ENCODE measurements at regions not wholly inside any gene's neighbourhood (a gene's known extent, or its start where the extent isn't known, plus 50 kb on each side); places are given as distances from the start of the nearest gene placed in this dataset.
"Not testable (repeated sequence)": the region's sequence is repeated elsewhere in the genome, so short reads cannot be mapped to it uniquely, and the experiment has no call there.

GRCh38 chr19:27865927-27866777, 1346.8 kb downstream of the UQCRFS1 start:
- DNase-seq (ENCODE audit: low read depth): no peak
- TF ChIP-seq, protein P1, sequence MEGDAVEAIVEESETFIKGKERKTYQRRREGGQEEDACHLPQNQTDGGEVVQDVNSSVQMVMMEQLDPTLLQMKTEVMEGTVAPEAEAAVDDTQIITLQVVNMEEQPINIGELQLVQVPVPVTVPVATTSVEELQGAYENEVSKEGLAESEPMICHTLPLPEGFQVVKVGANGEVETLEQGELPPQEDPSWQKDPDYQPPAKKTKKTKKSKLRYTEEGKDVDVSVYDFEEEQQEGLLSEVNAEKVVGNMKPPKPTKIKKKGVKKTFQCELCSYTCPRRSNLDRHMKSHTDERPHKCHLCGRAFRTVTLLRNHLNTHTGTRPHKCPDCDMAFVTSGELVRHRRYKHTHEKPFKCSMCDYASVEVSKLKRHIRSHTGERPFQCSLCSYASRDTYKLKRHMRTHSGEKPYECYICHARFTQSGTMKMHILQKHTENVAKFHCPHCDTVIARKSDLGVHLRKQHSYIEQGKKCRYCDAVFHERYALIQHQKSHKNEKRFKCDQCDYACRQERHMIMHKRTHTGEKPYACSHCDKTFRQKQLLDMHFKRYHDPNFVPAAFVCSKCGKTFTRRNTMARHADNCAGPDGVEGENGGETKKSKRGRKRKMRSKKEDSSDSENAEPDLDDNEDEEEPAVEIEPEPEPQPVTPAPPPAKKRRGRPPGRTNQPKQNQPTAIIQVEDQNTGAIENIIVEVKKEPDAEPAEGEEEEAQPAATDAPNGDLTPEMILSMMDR (conservative IDR thresholded peaks at IDR 0.05; ENCODE audit: low read depth, low read length): no peak
- no peak overlapping the region for H3K4me3 ChIP-seq (ENCODE audit: low read depth, low read length)

DNA sequence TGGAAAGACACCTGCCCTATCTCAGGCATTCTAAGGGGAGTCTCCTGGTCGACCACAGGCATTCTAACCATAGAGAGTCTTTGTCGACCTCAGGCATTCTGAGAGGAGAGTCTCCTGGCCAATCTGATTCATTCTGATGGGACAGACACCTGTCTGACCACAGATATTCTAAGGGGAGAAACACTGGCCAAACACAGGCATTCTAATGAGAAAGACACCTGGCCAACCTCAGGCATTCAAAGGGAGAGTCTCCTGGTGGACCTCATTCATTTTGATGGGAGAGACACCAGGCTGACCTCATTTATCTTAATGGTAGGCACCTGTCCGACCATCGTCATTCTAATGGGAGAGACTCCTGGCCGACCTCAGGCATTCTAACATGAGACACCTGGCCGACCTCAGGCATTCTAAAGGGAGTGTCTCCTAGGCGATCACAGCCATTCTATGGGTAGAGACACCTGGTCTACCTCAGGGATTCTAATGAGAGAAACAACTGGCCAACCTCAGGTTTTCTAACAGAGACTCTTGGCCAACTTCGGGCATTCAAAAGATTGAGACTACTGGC, 1351.5 kb downstream of the UQCRFS1 start:
- TF ChIP-seq, protein P1 (conservative IDR thresholded peaks at IDR 0.05; ENCODE audit: low read depth, low read length): no peak
- no peak overlapping the region for H3K4me3 ChIP-seq (ENCODE audit: low read depth, low read length)
- DNase-seq (ENCODE audit: low read depth): no peak

- TF ChIP-seq, protein P1 (conservative IDR thresholded peaks at IDR 0.05; ENCODE audit: low read depth, low read length): no peak
- no peak for DNase-seq (ENCODE audit: low read depth)
- H3K4me3 ChIP-seq (ENCODE audit: low read depth, low read length): no peak overlapping the region
Measured at GRCh38 chr19:27860309-27860934, 1352.5 kb downstream of the UQCRFS1 start.

GRCh38 chr19:27859689-27860088, 1353.3 kb downstream of the UQCRFS1 start:
- TF ChIP-seq, protein P1 (conservative IDR thresholded peaks at IDR 0.05; ENCODE audit: low read depth, low read length): no peak
- no peak overlapping the region for H3K4me3 ChIP-seq (ENCODE audit: low read depth, low read length)

DNA sequence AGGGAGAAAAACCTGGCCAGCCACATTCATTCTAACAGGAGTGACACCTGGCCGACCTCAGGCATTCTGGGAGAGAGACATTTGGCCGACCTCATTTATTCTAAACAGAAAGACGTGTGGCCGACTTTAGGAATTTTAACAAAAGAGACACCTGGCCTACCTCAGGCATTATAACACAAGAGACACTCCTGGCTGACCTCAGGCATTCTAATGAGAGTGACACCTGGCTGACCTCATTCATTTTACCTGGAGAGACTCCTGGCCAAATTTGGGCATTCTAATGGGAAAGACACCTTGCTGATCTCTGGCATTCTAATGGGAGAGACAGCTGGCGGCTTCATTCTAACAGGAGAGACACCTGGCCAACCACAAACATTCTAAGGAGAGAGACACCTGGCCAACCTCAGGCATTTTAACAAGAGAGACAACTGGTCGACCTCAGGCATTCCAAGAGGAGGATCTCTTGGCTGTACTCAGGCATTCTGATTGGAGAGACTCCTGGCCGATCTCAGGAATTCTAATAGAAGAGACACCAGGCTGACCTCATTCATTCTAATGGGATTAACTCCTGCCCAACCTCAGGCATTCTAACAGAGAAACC, 1353.9 kb downstream of the UQCRFS1 start:
- TF ChIP-seq, protein P1 (conservative IDR thresholded peaks at IDR 0.05; ENCODE audit: low read depth, low read length): no peak
- DNase-seq (ENCODE audit: low read depth): no peak
- H3K4me3 ChIP-seq (ENCODE audit: low read depth, low read length): no peak overlapping the region

More at GRCh38 chr19:27859689-27860088, 1353.3 kb downstream of the UQCRFS1 start:
- DNase-seq (ENCODE audit: low read depth): no peak

- H3K4me3 ChIP-seq (ENCODE audit: low read depth, low read length); DNase-seq (ENCODE audit: low read depth): not testable (repeated sequence)
Measured at GRCh38 chr19:27852931-27853330, 1360.0 kb downstream of the UQCRFS1 start.

- no peak overlapping the region for H3K4me3 ChIP-seq (ENCODE audit: low read depth, low read length)
- DNase-seq (ENCODE audit: low read depth): no peak
- TF ChIP-seq, protein P1 (conservative IDR thresholded peaks at IDR 0.05; ENCODE audit: low read depth, low read length): no peak
Measured at GRCh38 chr19:27851543-27852060, 1361.3 kb downstream of the UQCRFS1 start.

Measured in choroid plexus epithelial cell (primary cell).